Neural cell (in vitro differentiated cells): ENCODE measurements at regions not wholly inside any gene's neighbourhood (a gene's known extent, or its start where the extent isn't known, plus 50 kb on each side); places are given as distances from the start of the nearest gene placed in this dataset.

Source experiments
- CTCF ChIP-seq: fragments of 450-650 bp; IDR thresholded peaks from 2 replicates; pipeline ENCODE4 v1.5.1; 2014; ENCODE audit warnings: antibody characterized with exemption, mild to moderate bottlenecking, moderate library complexity; ENCODE audit not compliant: poor library complexity, severe bottlenecking
- EP300 ChIP-seq: fragments of 450-650 bp; conservative IDR thresholded peaks from 2 replicates; pipeline ENCODE4 v1.6.1; 2014; ENCODE audit warnings: antibody characterized with exemption, mild to moderate bottlenecking, moderate library complexity; ENCODE audit not compliant: poor library complexity, severe bottlenecking
- POLR2AphosphoS5 ChIP-seq: IDR thresholded peaks from 2 replicates; pipeline ENCODE4 v1.6.1; 2012
- SMC3 ChIP-seq: fragments of 450-650 bp; conservative IDR thresholded peaks from 2 replicates; pipeline ENCODE4 v1.6.1; 2014; ENCODE audit warnings: antibody characterized with exemption, mild to moderate bottlenecking, moderate library complexity; ENCODE audit not compliant: poor library complexity
- TAF1 ChIP-seq: IDR thresholded peaks from 2 replicates; pipeline ENCODE4 v1.6.1; 2012; ENCODE audit warnings: low read depth

- TF ChIP-seq POLR2AphosphoS5 (no peak), SMC3 (no peak), CTCF (no peak), EP300 (no peak), TAF1 (no peak)
Measured at GRCh38 chr1:219342836-219343235, 169.2 kb downstream of the LYPLAL1 start.
